VCaP (cell line): ENCODE measurements at regions not wholly inside any gene's neighbourhood (a gene's known extent, or its start where the extent isn't known, plus 50 kb on each side); places are given as distances from the start of the nearest gene placed in this dataset.
"Not testable (repeated sequence)": the region's sequence is repeated elsewhere in the genome, so short reads cannot be mapped to it uniquely, and the experiment has no call there.

Source experiments
- H3K27ac ChIP-seq: fragments of 450-650 bp; 2 replicates; pipeline ENCODE4 v1.5.1; 2017
- CTCF ChIP-seq: fragments of 450-650 bp; conservative IDR thresholded peaks from 2 replicates; pipeline ENCODE4 v1.5.1; 2017; ENCODE audit warnings: mild to moderate bottlenecking, moderate library complexity

- no peak for TF ChIP-seq CTCF
- H3K27ac ChIP-seq, result no peak overlapping the region
Observed at GRCh38 chr17:54435966-54436365, 464.7 kb upstream of the TOM1L1 start.

- TF ChIP-seq CTCF, result no peak
- H3K27ac ChIP-seq, result no peak overlapping the region
Observed at GRCh38 chr17:54439816-54440215, 460.8 kb upstream of the TOM1L1 start.

GRCh38 chr17:54451051-54451450 is 449.6 kb upstream of the TOM1L1 start:
- no peak for TF ChIP-seq CTCF
- H3K27ac ChIP-seq, result no peak overlapping the region

GRCh38 chr17:54452666-54453348 is 447.8 kb upstream of the TOM1L1 start:
- TF ChIP-seq CTCF, result no peak
- no peak overlapping the region for H3K27ac ChIP-seq

GRCh38 chr17:54455251-54455868 is 445.3 kb upstream of the TOM1L1 start:
- H3K27ac ChIP-seq, result no peak overlapping the region
- no peak for TF ChIP-seq CTCF

GRCh38 chr17:54465443-54465842 is 435.2 kb upstream of the TOM1L1 start:
- H3K27ac ChIP-seq, result not testable (repeated sequence)

GRCh38 chr17:54466875-54467274 is 433.8 kb upstream of the TOM1L1 start:
- no peak overlapping the region for H3K27ac ChIP-seq
- no peak for TF ChIP-seq CTCF

GRCh38 chr17:54482843-54483242 is 417.8 kb upstream of the TOM1L1 start:
- no peak for TF ChIP-seq CTCF
- no peak overlapping the region for H3K27ac ChIP-seq
